Esophagus muscularis mucosa (tissue), 4 donors: ENCODE measurements at regions not wholly inside any gene's neighbourhood (a gene's known extent, or its start where the extent isn't known, plus 50 kb on each side); places are given as distances from the start of the nearest gene placed in this dataset.

ENCODE experiments used
- DNase-seq: peaks from one replicate; pipeline ENCODE4 v3.0.0-alpha.2; 2017; ENCODE audit errors: extremely low spot score
- H3K27ac ChIP-seq, 4 donors: fragments of 200-600 bp; sonication (generic); replicated peaks in 1 of 4; 1 replicate in 3 of 4; 2 replicates in 1 of 4; pipeline ENCODE4 v1.5.1; 2016 to 2019; ENCODE audit warnings: mild to moderate bottlenecking in 1 of 4
- H3K27me3 ChIP-seq, 4 donors: fragments of 200-600 bp; sonication (generic); one replicate each; pipeline versions ENCODE4 v1.5.1 to v1.6.0; 2016 to 2019
- H3K36me3 ChIP-seq, 4 donors: fragments of 200-600 bp; sonication (generic); one replicate each; pipeline ENCODE4 v1.5.1; 2016 to 2019
- H3K4me1 ChIP-seq, 4 donors: fragments of 200-600 bp; sonication (generic); one replicate each; pipeline ENCODE4 v1.5.1; 2016 to 2019
- H3K4me3 ChIP-seq, 4 donors: fragments of 200-600 bp; sonication (generic); 1 replicate in 2 of 4; 2 replicates in 2 of 4; pipeline ENCODE4 v1.5.1; 2016 to 2019; ENCODE audit warnings: mild to moderate bottlenecking in 4 of 4, moderate library complexity in 1 of 4
- H3K9me3 ChIP-seq, 4 donors: fragments of 200-600 bp; sonication (generic); 1 replicate in 3 of 4; 2 replicates in 1 of 4; pipeline ENCODE4 v1.5.1; 2016 to 2019
- CTCF ChIP-seq, 3 experiments: fragments of 200-600 bp in 2 of 3; fragments of 450-650 bp in 1 of 3; sonication (generic) in 2 of 3; IDR thresholded peaks; one replicate each; pipeline ENCODE4 v1.5.1; 2017 to 2019; ENCODE audit warnings: antibody characterized with exemption in 3 of 3, mild to moderate bottlenecking in 2 of 3, moderate library complexity in 1 of 3
- EP300 ChIP-seq: sonication (generic); formaldehyde crosslinking; IDR thresholded peaks from one replicate; pipeline ENCODE4 v1.6.1; 2017; ENCODE audit warnings: antibody characterized with exemption
- POLR2A ChIP-seq: fragments of 450-650 bp; IDR thresholded peaks from one replicate; pipeline ENCODE4 v1.6.1; 2017; ENCODE audit warnings: antibody characterized with exemption, moderate library complexity, mild to moderate bottlenecking, low read depth
- POLR2AphosphoS5 ChIP-seq, 2 donors: sonication (generic); formaldehyde crosslinking; IDR thresholded peaks; one replicate each; pipeline ENCODE4 v1.6.1; 2017; ENCODE audit warnings: antibody characterized with exemption in 2 of 2
- WGBS: methylation state at CpG from one replicate; pipeline ENCODE4 v1.1.5; 2018; 5-methylcytosine and 5-hydroxymethylcytosine counted together
- intact Hi-C: fragments of 100-400 bp; cut with DNase I; formaldehyde crosslinking; loops from one replicate; pipeline ENCODE4 v1.15.1; 2023

- WGBS: 61% methylated on average over 4 of the region's 4 CpGs
- H3K4me1 ChIP-seq: no peaks in the 10 kb centered on the region
- no peak for TF ChIP-seq POLR2A
- no peak for TF ChIP-seq CTCF (IDR thresholded peaks at IDR 0.05)
- TF ChIP-seq POLR2AphosphoS5 (IDR thresholded peaks at IDR 0.05): no peak
- no peak for TF ChIP-seq EP300
- H3K27ac ChIP-seq: no peak overlapping the region
- H3K27me3 ChIP-seq: no peaks in the 10 kb centered on the region
- intact Hi-C loops: no loop called here
- no peaks in the 10 kb centered on the region for H3K36me3 ChIP-seq
- no peak for DNase-seq
- H3K9me3 ChIP-seq: no peaks in the 10 kb centered on the region
- H3K4me3 ChIP-seq: no peak overlapping the region
Measured at GRCh38 chr12:9276990-9277389, 68.8 kb upstream of the PZP start.

- Histone ChIP-seq H3K27me3 (no peaks in the 10 kb centered on the region), H3K36me3 (no peaks in the 10 kb centered on the region), H3K4me3 (no peak overlapping the region), H3K27ac (no peak overlapping the region), H3K4me1 (no peaks in the 10 kb centered on the region), H3K9me3 (no peaks in the 10 kb centered on the region)
- TF ChIP-seq CTCF (IDR thresholded peaks at IDR 0.05) (no peak), POLR2A (no peak), EP300 (no peak), POLR2AphosphoS5 (IDR thresholded peaks at IDR 0.05) (no peak)
- 90% methylated on average over 3 of the region's 3 CpGs for WGBS
- no peak for DNase-seq
- intact Hi-C loops: no loop called here
Measured at GRCh38 chr12:9273276-9273675, 65.1 kb upstream of the PZP start.

GRCh38 chr12:9271875-9272274, 63.7 kb upstream of the PZP start:
- DNase-seq: no peak
- H3K27ac ChIP-seq: no peak overlapping the region
- no peaks in the 10 kb centered on the region for H3K36me3 ChIP-seq
- no peaks in the 10 kb centered on the region for H3K4me1 ChIP-seq
- H3K4me3 ChIP-seq: no peak overlapping the region
- intact Hi-C loops: no loop called here
- WGBS: 80% methylated on average over 1 of the region's 1 CpG
- TF ChIP-seq POLR2AphosphoS5 (IDR thresholded peaks at IDR 0.05): no peak
- TF ChIP-seq POLR2A: no peak
- no peak for TF ChIP-seq CTCF (IDR thresholded peaks at IDR 0.05)
- no peak for TF ChIP-seq EP300
- H3K27me3 ChIP-seq: no peaks in the 10 kb centered on the region
- no peaks in the 10 kb centered on the region for H3K9me3 ChIP-seq

- no peaks in the 10 kb centered on the region for H3K36me3 ChIP-seq
- TF ChIP-seq EP300 (no peak), POLR2A (no peak), CTCF (IDR thresholded peaks at IDR 0.05) (no peak), POLR2AphosphoS5 (IDR thresholded peaks at IDR 0.05) (no peak)
- H3K4me3 ChIP-seq: no peak overlapping the region
- H3K27me3 ChIP-seq: no peaks in the 10 kb centered on the region
- no peak for DNase-seq
- H3K9me3 ChIP-seq: no peaks in the 10 kb centered on the region
- intact Hi-C loops: no loop called here
- no peak overlapping the region for H3K27ac ChIP-seq
- no peaks in the 10 kb centered on the region for H3K4me1 ChIP-seq
- 72% methylated on average over 1 of the region's 1 CpG for WGBS
Measured at GRCh38 chr12:9264546-9264945, 56.4 kb upstream of the PZP start.

GRCh38 chr12:9260931-9261330, 52.7 kb upstream of the PZP start:
- no peak overlapping the region for H3K4me3 ChIP-seq
- intact Hi-C loops: no loop called here
- H3K27me3 ChIP-seq: no peaks in the 10 kb centered on the region
- H3K27ac ChIP-seq: no peak overlapping the region
- H3K4me1 ChIP-seq: peaks cover 0 to 12% (median 7%) of the 10 kb centered on the region in 4 donors
- no peak for TF ChIP-seq POLR2A
- no peak for TF ChIP-seq EP300
- no peak for TF ChIP-seq POLR2AphosphoS5 (IDR thresholded peaks at IDR 0.05)
- no peak for TF ChIP-seq CTCF (IDR thresholded peaks at IDR 0.05)
- no peaks in the 10 kb centered on the region for H3K9me3 ChIP-seq
- no peaks in the 10 kb centered on the region for H3K36me3 ChIP-seq
- no peak for DNase-seq
